HL-60 (cell line): ENCODE measurements at regions not wholly inside any gene's neighbourhood (a gene's known extent, or its start where the extent isn't known, plus 50 kb on each side); places are given as distances from the start of the nearest gene placed in this dataset.

Experiments used
- DNase-seq, 2 experiments: peaks; one replicate each; pipeline ENCODE4 v3.0.0-alpha.2; 2010 to 2020; ENCODE audit warnings: low read depth in 1 of 2, low spot score in 1 of 2
- H3K27ac ChIP-seq: fragments of 250-450 bp; sonication (Bioruptor Pico); replicated peaks from 2 replicates; pipeline ENCODE4 v1.5.1; 2020; ENCODE audit warnings: mild to moderate bottlenecking, moderate library complexity
- H3K27me3 ChIP-seq: fragments of 250-450 bp; sonication (Bioruptor Pico); 2 replicates; pipeline ENCODE4 v1.5.1; 2021; ENCODE audit warnings: mild to moderate bottlenecking, moderate library complexity; ENCODE audit not compliant: insufficient read depth, poor library complexity, severe bottlenecking
- H3K4me3 ChIP-seq: replicated peaks from 2 replicates; pipeline ENCODE4 v1.5.1; 2011; ENCODE audit warnings: mild to moderate bottlenecking, control low read depth, low read length; ENCODE audit not compliant: insufficient read depth
- CTCF ChIP-seq: IDR thresholded peaks from one replicate; pipeline ENCODE4 v1.5.1; 2011; ENCODE audit warnings: low read length, control low read depth, inconsistent platforms; ENCODE audit not compliant: insufficient read depth
- GABPA ChIP-seq: IDR thresholded peaks from 2 replicates; pipeline ENCODE4 v1.6.1; 2012; ENCODE audit warnings: low read depth
- POLR2AphosphoS5 ChIP-seq: IDR thresholded peaks from 2 replicates; pipeline ENCODE4 v1.6.1; 2012; ENCODE audit warnings: low read depth
- SPI1 ChIP-seq: IDR thresholded peaks from 2 replicates; pipeline ENCODE4 v1.6.1; 2012; ENCODE audit warnings: low read depth, mild to moderate bottlenecking, borderline replicate concordance
- TF ChIP-seq, protein P1 (sequence below): IDR thresholded peaks from 2 replicates; pipeline ENCODE4 v1.6.1; 2012; ENCODE audit warnings: low read depth; ENCODE audit not compliant: insufficient replicate concordance

GRCh38 chr20:24738981-24739633 lies 210.0 kb upstream of the CST7 start:
- DNase-seq, result no peak
- Histone ChIP-seq H3K27me3 (no peaks in the 10 kb centered on the region), H3K4me3 (no peak overlapping the region), H3K27ac (no peak overlapping the region)
- TF ChIP-seq GABPA, result no peak
- TF ChIP-seq CTCF, result no peak
- TF ChIP-seq, protein P1, sequence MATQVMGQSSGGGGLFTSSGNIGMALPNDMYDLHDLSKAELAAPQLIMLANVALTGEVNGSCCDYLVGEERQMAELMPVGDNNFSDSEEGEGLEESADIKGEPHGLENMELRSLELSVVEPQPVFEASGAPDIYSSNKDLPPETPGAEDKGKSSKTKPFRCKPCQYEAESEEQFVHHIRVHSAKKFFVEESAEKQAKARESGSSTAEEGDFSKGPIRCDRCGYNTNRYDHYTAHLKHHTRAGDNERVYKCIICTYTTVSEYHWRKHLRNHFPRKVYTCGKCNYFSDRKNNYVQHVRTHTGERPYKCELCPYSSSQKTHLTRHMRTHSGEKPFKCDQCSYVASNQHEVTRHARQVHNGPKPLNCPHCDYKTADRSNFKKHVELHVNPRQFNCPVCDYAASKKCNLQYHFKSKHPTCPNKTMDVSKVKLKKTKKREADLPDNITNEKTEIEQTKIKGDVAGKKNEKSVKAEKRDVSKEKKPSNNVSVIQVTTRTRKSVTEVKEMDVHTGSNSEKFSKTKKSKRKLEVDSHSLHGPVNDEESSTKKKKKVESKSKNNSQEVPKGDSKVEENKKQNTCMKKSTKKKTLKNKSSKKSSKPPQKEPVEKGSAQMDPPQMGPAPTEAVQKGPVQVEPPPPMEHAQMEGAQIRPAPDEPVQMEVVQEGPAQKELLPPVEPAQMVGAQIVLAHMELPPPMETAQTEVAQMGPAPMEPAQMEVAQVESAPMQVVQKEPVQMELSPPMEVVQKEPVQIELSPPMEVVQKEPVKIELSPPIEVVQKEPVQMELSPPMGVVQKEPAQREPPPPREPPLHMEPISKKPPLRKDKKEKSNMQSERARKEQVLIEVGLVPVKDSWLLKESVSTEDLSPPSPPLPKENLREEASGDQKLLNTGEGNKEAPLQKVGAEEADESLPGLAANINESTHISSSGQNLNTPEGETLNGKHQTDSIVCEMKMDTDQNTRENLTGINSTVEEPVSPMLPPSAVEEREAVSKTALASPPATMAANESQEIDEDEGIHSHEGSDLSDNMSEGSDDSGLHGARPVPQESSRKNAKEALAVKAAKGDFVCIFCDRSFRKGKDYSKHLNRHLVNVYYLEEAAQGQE, result no peak
- TF ChIP-seq SPI1, result no peak
- TF ChIP-seq POLR2AphosphoS5, result no peak

DNA sequence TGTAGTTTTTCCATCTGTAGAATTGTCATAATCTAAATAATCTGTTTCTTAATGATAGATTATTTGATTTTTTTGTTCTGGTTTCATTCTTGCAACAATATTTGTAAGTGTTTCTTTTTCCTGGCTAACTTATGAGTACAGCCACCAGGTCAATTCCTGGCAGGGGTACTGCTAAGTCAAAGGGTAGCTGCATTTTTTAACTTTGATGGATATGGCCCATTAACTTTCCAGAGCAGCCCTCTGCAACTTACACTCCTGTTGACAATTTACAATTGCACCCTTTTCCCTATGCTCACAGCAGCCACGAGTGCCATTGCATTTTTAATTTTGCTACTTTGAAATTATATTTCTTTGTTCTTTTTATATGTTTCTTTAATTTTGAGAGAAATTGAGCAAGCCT lies 209.3 kb upstream of the CST7 start:
- no peak for DNase-seq
- no peak overlapping the region for H3K27ac ChIP-seq
- TF ChIP-seq GABPA (no peak), SPI1 (no peak), CTCF (no peak), POLR2AphosphoS5 (no peak)
- TF ChIP-seq, protein P1, result no peak
- no peak overlapping the region for H3K4me3 ChIP-seq
- no peaks in the 10 kb centered on the region for H3K27me3 ChIP-seq

DNA sequence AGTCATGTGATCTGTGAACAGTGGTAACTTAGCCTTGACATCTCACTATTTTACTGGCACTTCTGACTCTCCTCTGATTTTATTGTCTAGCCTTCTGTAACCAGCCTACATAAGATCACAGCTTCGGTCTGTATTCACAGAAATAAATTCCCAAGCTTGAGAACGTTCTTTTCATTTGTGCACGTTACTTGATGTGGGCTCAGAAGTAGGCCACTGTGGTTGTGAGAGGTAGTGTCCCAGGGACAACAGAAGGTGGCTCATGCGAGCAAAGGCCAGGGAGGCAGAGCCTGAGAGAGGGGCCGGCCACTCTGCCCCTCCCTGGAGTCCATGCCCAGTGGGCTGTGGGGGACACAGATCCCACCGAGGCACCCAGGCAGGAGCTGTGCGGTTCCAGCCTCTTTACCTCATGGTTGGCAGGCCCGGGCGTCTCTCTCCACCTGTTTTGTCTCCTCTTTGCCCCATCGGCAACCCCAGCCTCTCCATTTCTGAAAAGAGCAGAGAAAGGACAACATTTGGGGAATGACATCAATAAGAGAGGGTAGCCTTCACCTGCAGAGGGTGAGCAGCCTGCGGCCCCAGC lies 207.5 kb upstream of the CST7 start:
- no peak for DNase-seq
- TF ChIP-seq GABPA, result no peak
- TF ChIP-seq, protein P1, result no peak
- TF ChIP-seq CTCF, result no peak
- Histone ChIP-seq H3K27me3 (no peaks in the 10 kb centered on the region), H3K4me3 (no peak overlapping the region), H3K27ac (no peak overlapping the region)
